ENCODE measurements at regions not wholly inside any gene's neighbourhood (a gene's known extent, or its start where the extent isn't known, plus 50 kb on each side); places are given as distances from the start of the nearest gene placed in this dataset.

DNA sequence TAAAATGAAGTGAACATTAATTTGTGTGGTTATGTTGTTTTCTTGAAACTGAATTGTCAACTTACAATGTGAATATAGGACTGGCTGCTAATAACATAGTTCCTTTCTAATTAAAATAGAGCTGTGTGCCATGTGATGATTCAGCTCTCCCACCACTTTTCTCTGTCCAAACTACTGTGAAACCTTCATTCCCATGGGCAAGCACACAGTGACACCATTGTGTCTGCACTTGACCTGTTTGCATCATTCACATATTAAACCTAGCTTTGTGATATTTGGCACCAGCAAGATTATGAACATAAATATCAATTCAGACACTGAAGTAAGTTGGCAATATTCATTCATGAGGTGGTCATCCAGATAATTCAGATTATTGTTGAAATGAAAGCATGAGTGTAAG lies 78.8 kb upstream of the TCF12 start:
- ATAC-seq: no peak
- H3K27me3 Mint-ChIP-seq (ENCODE audit: low read depth): no peaks in the 10 kb centered on the region
- TF ChIP-seq ZNF425 (CRISPR knock-in tag; conservative IDR thresholded peaks at IDR 0.05) (no peak), ZNF138 (CRISPR knock-in tag; conservative IDR thresholded peaks at IDR 0.05) (no peak), E2F1 (CRISPR knock-in tag; IDR thresholded peaks at IDR 0.05) (no peak), NR1H2 (CRISPR knock-in tag; IDR thresholded peaks at IDR 0.05) (no peak), EMX1 (CRISPR knock-in tag; IDR thresholded peaks at IDR 0.05) (no peak), MYBL2 (CRISPR knock-in tag; IDR thresholded peaks at IDR 0.05) (no peak), ZNF396 (CRISPR knock-in tag; IDR thresholded peaks at IDR 0.05; ENCODE audit: borderline replicate concordance) (no peak), NFE2L1 (CRISPR knock-in tag; IDR thresholded peaks at IDR 0.05) (no peak), NR3C1 (CRISPR knock-in tag; conservative IDR thresholded peaks at IDR 0.05; ENCODE audit: low read depth) (no peak), SP1 (CRISPR knock-in tag; conservative IDR thresholded peaks at IDR 0.05) (no peak), PREB (CRISPR knock-in tag; IDR thresholded peaks at IDR 0.05; ENCODE audit: borderline replicate concordance) (no peak), AFF4 (CRISPR knock-in tag; IDR thresholded peaks at IDR 0.05; ENCODE audit: borderline replicate concordance) (no peak), HMGXB4 (CRISPR knock-in tag; IDR thresholded peaks at IDR 0.05) (no peak), ZNF532 (CRISPR knock-in tag; IDR thresholded peaks at IDR 0.05; ENCODE audit: borderline replicate concordance) (no peak), KAT7 (CRISPR knock-in tag; IDR thresholded peaks at IDR 0.05; ENCODE audit: borderline replicate concordance) (no peak), NFYB (CRISPR knock-in tag; conservative IDR thresholded peaks at IDR 0.05; ENCODE audit: low read depth) (no peak)
- TF ChIP-seq, protein P1, sequence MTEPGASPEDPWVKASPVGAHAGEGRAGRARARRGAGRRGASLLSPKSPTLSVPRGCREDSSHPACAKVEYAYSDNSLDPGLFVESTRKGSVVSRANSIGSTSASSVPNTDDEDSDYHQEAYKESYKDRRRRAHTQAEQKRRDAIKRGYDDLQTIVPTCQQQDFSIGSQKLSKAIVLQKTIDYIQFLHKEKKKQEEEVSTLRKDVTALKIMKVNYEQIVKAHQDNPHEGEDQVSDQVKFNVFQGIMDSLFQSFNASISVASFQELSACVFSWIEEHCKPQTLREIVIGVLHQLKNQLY (CRISPR knock-in tag; IDR thresholded peaks at IDR 0.05): no peak
- TF ChIP-seq, protein P2, sequence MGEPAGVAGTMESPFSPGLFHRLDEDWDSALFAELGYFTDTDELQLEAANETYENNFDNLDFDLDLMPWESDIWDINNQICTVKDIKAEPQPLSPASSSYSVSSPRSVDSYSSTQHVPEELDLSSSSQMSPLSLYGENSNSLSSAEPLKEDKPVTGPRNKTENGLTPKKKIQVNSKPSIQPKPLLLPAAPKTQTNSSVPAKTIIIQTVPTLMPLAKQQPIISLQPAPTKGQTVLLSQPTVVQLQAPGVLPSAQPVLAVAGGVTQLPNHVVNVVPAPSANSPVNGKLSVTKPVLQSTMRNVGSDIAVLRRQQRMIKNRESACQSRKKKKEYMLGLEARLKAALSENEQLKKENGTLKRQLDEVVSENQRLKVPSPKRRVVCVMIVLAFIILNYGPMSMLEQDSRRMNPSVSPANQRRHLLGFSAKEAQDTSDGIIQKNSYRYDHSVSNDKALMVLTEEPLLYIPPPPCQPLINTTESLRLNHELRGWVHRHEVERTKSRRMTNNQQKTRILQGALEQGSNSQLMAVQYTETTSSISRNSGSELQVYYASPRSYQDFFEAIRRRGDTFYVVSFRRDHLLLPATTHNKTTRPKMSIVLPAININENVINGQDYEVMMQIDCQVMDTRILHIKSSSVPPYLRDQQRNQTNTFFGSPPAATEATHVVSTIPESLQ (CRISPR knock-in tag; IDR thresholded peaks at IDR 0.05): no peak
- TF ChIP-seq, protein P3, sequence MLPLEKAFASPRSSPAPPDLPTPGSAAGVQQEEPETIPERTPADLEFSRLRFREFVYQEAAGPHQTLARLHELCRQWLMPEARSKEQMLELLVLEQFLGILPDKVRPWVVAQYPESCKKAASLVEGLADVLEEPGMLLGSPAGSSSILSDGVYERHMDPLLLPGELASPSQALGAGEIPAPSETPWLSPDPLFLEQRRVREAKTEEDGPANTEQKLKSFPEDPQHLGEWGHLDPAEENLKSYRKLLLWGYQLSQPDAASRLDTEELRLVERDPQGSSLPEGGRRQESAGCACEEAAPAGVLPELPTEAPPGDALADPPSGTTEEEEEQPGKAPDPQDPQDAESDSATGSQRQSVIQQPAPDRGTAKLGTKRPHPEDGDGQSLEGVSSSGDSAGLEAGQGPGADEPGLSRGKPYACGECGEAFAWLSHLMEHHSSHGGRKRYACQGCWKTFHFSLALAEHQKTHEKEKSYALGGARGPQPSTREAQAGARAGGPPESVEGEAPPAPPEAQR (CRISPR knock-in tag; IDR thresholded peaks at IDR 0.05): no peak
- no peaks in the 10 kb centered on the region for H3K36me3 Mint-ChIP-seq
- no peak for DNase-seq (ENCODE audit: low spot score)
- ChIA-PET POLR2A (no interaction called here), CTCF (no interaction called here)
- no peak overlapping the region for H3K27ac Mint-ChIP-seq
- no peaks in the 10 kb centered on the region for H3K9me3 Mint-ChIP-seq
- no peak overlapping the region for H3K4me3 Mint-ChIP-seq
- no peaks in the 10 kb centered on the region for H3K4me1 Mint-ChIP-seq

All from WTC11 (cell line).